ENCODE measurements at regions not wholly inside any gene's neighbourhood (a gene's known extent, or its start where the extent isn't known, plus 50 kb on each side); places are given as distances from the start of the nearest gene placed in this dataset.
"Not testable (repeated sequence)": the region's sequence is repeated elsewhere in the genome, so short reads cannot be mapped to it uniquely, and the experiment has no call there.

DNA sequence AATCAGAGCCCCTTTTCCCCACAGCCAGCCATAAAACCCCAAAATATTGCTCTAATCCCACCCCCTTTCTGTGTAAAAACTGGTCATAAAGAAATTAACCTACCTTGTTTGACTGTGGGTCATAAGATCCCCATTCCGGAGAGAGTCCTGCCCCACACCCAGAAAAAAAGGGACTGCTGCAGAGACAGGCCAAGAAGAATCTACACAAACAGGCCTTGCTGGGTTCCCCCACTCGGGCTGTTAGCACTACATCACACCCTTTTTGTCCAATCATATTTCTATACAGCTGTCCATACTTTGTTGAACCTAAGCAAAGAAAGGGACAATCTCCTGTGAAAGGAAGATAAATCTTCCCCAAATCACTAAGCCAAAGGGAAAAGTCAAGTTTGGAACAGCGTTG lies 84.4 kb upstream of the MFGE8 start:
- ATAC-seq (ENCODE audit: poor library complexity) (no peak), DNase-seq (no peak)
- ChIA-PET CTCF (no interaction called here), POLR2A (no interaction called here)
- H3K9me3 Mint-ChIP-seq: no peaks in the 10 kb centered on the region
- no peak overlapping the region for H3K27ac Mint-ChIP-seq
- H3K27me3 Mint-ChIP-seq: peaks cover 7% of the 10 kb centered on the region
- H3K27ac ChIP-seq (ENCODE audit: low read depth in 1 of 2, low read length in 2 of 2): no peak overlapping the region
- no peaks in the 10 kb centered on the region for H3K27me3 ChIP-seq (ENCODE audit: control insufficient read depth in 1 of 2, insufficient read depth in 2 of 2, low read length in 2 of 2)
- no peaks in the 10 kb centered on the region for H3K9me3 ChIP-seq (ENCODE audit: control insufficient read depth in 1 of 2, insufficient read depth in 1 of 2, low read length in 2 of 2)
- H3K4me1 Mint-ChIP-seq (ENCODE audit: low read depth): no peaks in the 10 kb centered on the region
- intact Hi-C loops (cut with DNase I, micrococcal nuclease): no loop called here
- no peaks in the 10 kb centered on the region for H3K36me3 ChIP-seq (ENCODE audit: insufficient read depth, low read length)
- H3K36me3 Mint-ChIP-seq (ENCODE audit: low read depth): no peaks in the 10 kb centered on the region
- H3K4me1 ChIP-seq (ENCODE audit: insufficient read depth, low read length): no peaks in the 10 kb centered on the region
- TF ChIP-seq, protein P1, sequence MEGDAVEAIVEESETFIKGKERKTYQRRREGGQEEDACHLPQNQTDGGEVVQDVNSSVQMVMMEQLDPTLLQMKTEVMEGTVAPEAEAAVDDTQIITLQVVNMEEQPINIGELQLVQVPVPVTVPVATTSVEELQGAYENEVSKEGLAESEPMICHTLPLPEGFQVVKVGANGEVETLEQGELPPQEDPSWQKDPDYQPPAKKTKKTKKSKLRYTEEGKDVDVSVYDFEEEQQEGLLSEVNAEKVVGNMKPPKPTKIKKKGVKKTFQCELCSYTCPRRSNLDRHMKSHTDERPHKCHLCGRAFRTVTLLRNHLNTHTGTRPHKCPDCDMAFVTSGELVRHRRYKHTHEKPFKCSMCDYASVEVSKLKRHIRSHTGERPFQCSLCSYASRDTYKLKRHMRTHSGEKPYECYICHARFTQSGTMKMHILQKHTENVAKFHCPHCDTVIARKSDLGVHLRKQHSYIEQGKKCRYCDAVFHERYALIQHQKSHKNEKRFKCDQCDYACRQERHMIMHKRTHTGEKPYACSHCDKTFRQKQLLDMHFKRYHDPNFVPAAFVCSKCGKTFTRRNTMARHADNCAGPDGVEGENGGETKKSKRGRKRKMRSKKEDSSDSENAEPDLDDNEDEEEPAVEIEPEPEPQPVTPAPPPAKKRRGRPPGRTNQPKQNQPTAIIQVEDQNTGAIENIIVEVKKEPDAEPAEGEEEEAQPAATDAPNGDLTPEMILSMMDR (IDR thresholded peaks at IDR 0.05): no peak
- H3K4me3 ChIP-seq (ENCODE audit: low read length): no peak overlapping the region
- H3K4me3 Mint-ChIP-seq: no peak overlapping the region

DNA sequence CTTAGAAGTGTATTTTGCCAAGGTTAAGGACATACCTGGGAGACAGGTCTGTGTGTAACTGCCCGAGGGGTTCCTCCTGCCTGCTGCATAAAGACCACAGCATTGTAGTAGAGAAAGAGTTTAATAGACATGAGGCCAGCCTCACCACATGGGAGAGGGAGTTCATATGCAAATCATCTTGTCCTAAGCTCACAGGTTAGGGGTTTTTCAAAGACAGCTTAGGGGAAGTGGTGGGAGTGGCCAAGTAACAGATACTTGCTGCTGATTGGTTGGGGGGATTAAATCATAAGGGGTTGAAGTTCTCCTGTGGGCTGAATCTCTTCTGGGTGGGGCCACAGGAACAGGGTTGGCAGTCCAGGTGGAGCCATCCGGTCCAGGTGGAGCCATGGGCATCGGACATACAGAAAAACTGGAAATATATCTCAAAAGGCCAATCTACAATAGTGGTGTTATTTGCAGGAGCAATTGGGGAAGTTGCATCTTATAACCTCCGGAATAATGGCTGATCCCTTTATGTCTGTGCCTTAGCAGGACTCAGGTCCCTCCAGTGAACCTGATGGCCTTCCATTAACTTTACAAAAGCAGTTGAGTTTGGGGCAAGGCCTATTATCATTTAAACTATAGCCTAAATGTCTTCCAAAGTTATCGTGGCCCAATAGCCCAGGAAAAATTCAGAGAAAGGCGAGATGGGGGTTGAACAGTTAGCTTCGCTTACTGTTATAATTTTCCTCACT lies 86.0 kb upstream of the MFGE8 start:
- no peak overlapping the region for H3K4me3 Mint-ChIP-seq
- no peaks in the 10 kb centered on the region for H3K4me1 ChIP-seq (ENCODE audit: insufficient read depth, low read length)
- H3K27ac ChIP-seq (ENCODE audit: low read depth in 1 of 2, low read length in 2 of 2): no peak overlapping the region
- intact Hi-C loops (cut with DNase I, micrococcal nuclease): no loop called here
- TF ChIP-seq, protein P1 (IDR thresholded peaks at IDR 0.05): no peak
- DNase-seq (no peak), ATAC-seq (ENCODE audit: poor library complexity) (no peak)
- no peaks in the 10 kb centered on the region for H3K4me1 Mint-ChIP-seq (ENCODE audit: low read depth)
- no peaks in the 10 kb centered on the region for H3K36me3 ChIP-seq (ENCODE audit: insufficient read depth, low read length)
- H3K27me3 Mint-ChIP-seq: peaks cover 7% of the 10 kb centered on the region
- H3K36me3 Mint-ChIP-seq (ENCODE audit: low read depth): no peaks in the 10 kb centered on the region
- ChIA-PET POLR2A (interaction anchor here (1.8 kb wide), 1 partner anchor 94 kb away, joined by 5 read pairs; no protein-coding TSS in a partner anchor), CTCF (no interaction called here)
- H3K27me3 ChIP-seq (ENCODE audit: control insufficient read depth in 1 of 2, insufficient read depth in 2 of 2, low read length in 2 of 2): no peaks in the 10 kb centered on the region
- H3K9me3 ChIP-seq (ENCODE audit: control insufficient read depth in 1 of 2, insufficient read depth in 1 of 2, low read length in 2 of 2): no peaks in the 10 kb centered on the region
- no peaks in the 10 kb centered on the region for H3K9me3 Mint-ChIP-seq
- H3K27ac Mint-ChIP-seq: no peak overlapping the region
- no peak overlapping the region for H3K4me3 ChIP-seq (ENCODE audit: low read length)

DNA sequence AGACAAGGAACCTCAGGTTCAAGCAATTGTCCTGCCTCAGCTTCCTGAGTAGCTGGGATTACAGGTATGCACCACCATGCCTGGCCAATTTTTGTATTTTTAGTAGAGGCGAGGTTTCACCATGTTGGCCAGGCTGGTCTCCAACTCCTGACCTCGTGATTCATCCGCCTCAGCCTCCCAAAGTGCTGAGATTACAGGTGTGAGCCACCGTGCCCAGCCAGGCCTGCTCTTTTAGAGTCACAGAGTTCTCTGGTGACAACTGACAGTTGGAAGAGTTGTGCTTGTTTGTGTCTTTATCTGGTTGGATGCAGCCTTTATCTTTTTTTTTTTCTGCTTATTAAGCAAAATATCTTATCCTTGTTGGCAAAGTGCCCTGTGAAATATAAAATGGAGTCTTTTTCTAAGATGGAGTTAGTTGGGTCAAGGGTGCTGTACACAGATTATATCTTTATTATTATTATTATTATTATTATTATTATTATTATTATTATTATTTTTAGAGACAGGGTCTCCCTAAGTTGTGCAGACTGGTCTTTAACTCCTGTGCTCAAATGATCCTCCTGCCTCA lies 86.5 kb upstream of the ABHD2 start:
- H3K36me3 ChIP-seq (ENCODE audit: insufficient read depth, low read length); POLR2A ChIA-PET; ATAC-seq (ENCODE audit: poor library complexity); CTCF ChIA-PET; H3K4me1 Mint-ChIP-seq (ENCODE audit: low read depth); H3K36me3 Mint-ChIP-seq (ENCODE audit: low read depth); H3K9me3 Mint-ChIP-seq; H3K4me3 ChIP-seq (ENCODE audit: low read length); H3K27me3 ChIP-seq (ENCODE audit: control insufficient read depth in 1 of 2, insufficient read depth in 2 of 2, low read length in 2 of 2); DNase-seq; H3K4me1 ChIP-seq (ENCODE audit: insufficient read depth, low read length); H3K4me3 Mint-ChIP-seq; H3K9me3 ChIP-seq (ENCODE audit: control insufficient read depth in 1 of 2, insufficient read depth in 1 of 2, low read length in 2 of 2); H3K27me3 Mint-ChIP-seq; H3K27ac ChIP-seq (ENCODE audit: low read depth in 1 of 2, low read length in 2 of 2); H3K27ac Mint-ChIP-seq: not testable (repeated sequence)
- intact Hi-C loops (cut with DNase I, micrococcal nuclease): loop anchor here in 1 of 2 experiments (5.0 kb wide), 1 partner anchor 69 kb away; no protein-coding TSS in a partner anchor
